Endothelial cell of umbilical vein (primary cell): ENCODE measurements at regions not wholly inside any gene's neighbourhood (a gene's known extent, or its start where the extent isn't known, plus 50 kb on each side); places are given as distances from the start of the nearest gene placed in this dataset.

Experiments used
- BruUV-seq: library from RNA; stranded (reverse); fragments of 400-500 nt; replicated peaks from 2 replicates; lab custom pipeline; 2021; lab: Mats Ljungman, UMichigan
- CTCF ChIA-PET: fragments of 300-600, 350-600 bp; sonication (Branson Sonifier 250); formaldehyde crosslinking; loops from one replicate; lab custom pipeline; 2021; ENCODE audit warnings: antibody characterized with exemption, inconsistent platforms; lab: Charles Lee
- POLR2A ChIA-PET: fragments of 300-600, 350-600 bp; sonication (Branson Sonifier 250); formaldehyde crosslinking; loops from one replicate; lab custom pipeline; 2021; ENCODE audit warnings: antibody characterized with exemption, inconsistent platforms; lab: Charles Lee
- DNase-seq: peaks from one replicate; pipeline ENCODE4 v3.0.0-alpha.2; 2011; ENCODE audit warnings: low read depth, low spot score
- FAIRE-seq: peaks from 2 replicates; lab custom pipeline; 2011; peaks lifted over from hg19 to GRCh38; lab: Jason Lieb, UNC
- H2AFZ ChIP-seq: 2 replicates; pipeline ENCODE4 v1.6.0; 2012; ENCODE audit warnings: low read depth, low read length, control low read depth, inconsistent platforms
- H3K27ac ChIP-seq: 2 replicates; pipeline ENCODE4 v1.5.1; 2011; ENCODE audit warnings: low read depth, mild to moderate bottlenecking, control low read depth, low read length, moderate library complexity; ENCODE audit not compliant: insufficient read depth
- H3K27me3 ChIP-seq, 2 experiments: 2 replicates each; pipeline versions ENCODE4 v1.6.0 to v1.6.1; 2011; ENCODE audit warnings: low read length in 2 of 2, mixed read lengths in 1 of 2; ENCODE audit not compliant: control insufficient read depth in 2 of 2, insufficient read depth in 2 of 2
- H3K36me3 ChIP-seq, 2 experiments: 2 replicates in 1 of 2; 3 replicates in 1 of 2; pipeline ENCODE4 v1.5.1; 2011; ENCODE audit warnings: low read length in 2 of 2, mild to moderate bottlenecking in 1 of 2, moderate library complexity in 1 of 2; ENCODE audit not compliant: control insufficient read depth in 2 of 2, insufficient read depth in 2 of 2; ENCODE audit errors: extremely low read depth in 1 of 2
- H3K4me1 ChIP-seq: 3 replicates; pipeline ENCODE4 v1.5.1; 2011; ENCODE audit warnings: mild to moderate bottlenecking, low read length; ENCODE audit not compliant: control insufficient read depth, insufficient read depth; ENCODE audit errors: extremely low read depth
- H3K4me2 ChIP-seq: 2 replicates; pipeline ENCODE4 v1.6.1; 2011; ENCODE audit warnings: low read length, control low read depth, mixed read lengths; ENCODE audit not compliant: insufficient read depth
- H3K4me3 ChIP-seq, 3 experiments: fragments of 200-600 bp in 1 of 3; sonication (generic), shearing (Covaris generic) in 1 of 3; replicated peaks in 1 of 3; 2 replicates each; pipeline ENCODE4 v1.5.1; 2011 to 2016; ENCODE audit warnings: control low read depth in 3 of 3, low read length in 3 of 3, mild to moderate bottlenecking in 2 of 3, inconsistent platforms in 1 of 3, low read depth in 1 of 3, moderate library complexity in 1 of 3; ENCODE audit not compliant: insufficient read depth in 1 of 3
- H3K79me2 ChIP-seq: 2 replicates; pipeline ENCODE4 v1.6.0; 2012; ENCODE audit warnings: low read length, inconsistent platforms; ENCODE audit not compliant: control insufficient read depth, insufficient read depth
- H3K9ac ChIP-seq: replicated peaks from 2 replicates; pipeline ENCODE3; 2011; ENCODE audit warnings: low read length, control low read depth; ENCODE audit not compliant: insufficient read depth; ENCODE audit errors: extremely low read depth
- H3K9me1 ChIP-seq: replicated peaks from 3 replicates; pipeline ENCODE4 v1.6.0; 2011; ENCODE audit warnings: mild to moderate bottlenecking, low read length; ENCODE audit not compliant: control insufficient read depth, insufficient read depth; ENCODE audit errors: extremely low read depth
- H3K9me3 ChIP-seq: replicated peaks from 2 replicates; pipeline ENCODE4 v1.5.1; 2012; ENCODE audit warnings: low read length, inconsistent platforms; ENCODE audit not compliant: control insufficient read depth, insufficient read depth
- H4K20me1 ChIP-seq: replicated peaks from 2 replicates; pipeline ENCODE3; 2011; ENCODE audit warnings: mild to moderate bottlenecking, low read length; ENCODE audit not compliant: control insufficient read depth, insufficient read depth; ENCODE audit errors: extremely low read depth
- CTCF ChIP-seq, 2 donors: IDR thresholded peaks; 1 replicate in 1 of 2; 2 replicates in 1 of 2; pipeline ENCODE4 v1.5.1; 2011; ENCODE audit warnings: low read length in 2 of 2, mild to moderate bottlenecking in 2 of 2, moderate library complexity in 2 of 2, control low read depth in 1 of 2, inconsistent platforms in 1 of 2, low read depth in 1 of 2; ENCODE audit not compliant: insufficient read depth in 1 of 2; ENCODE audit errors: extremely low read depth in 1 of 2
- JUN ChIP-seq: IDR thresholded peaks from 2 replicates; pipeline ENCODE4 v1.6.1; 2011; ENCODE audit warnings: borderline replicate concordance, low read depth; ENCODE audit not compliant: insufficient read length, insufficient read depth
- POLR2AphosphoS5 ChIP-seq: IDR thresholded peaks from 2 replicates; pipeline ENCODE4 v1.6.1; 2012; ENCODE audit warnings: low read depth, mild to moderate bottlenecking, control low read depth, low read length, moderate library complexity; ENCODE audit not compliant: insufficient read depth
- dilution Hi-C: fragments of 300-500 bp; cut with MboI; formaldehyde crosslinking; loops from one replicate; pipeline ENCODE4 v1.15.0; 2019; ENCODE audit warnings: low sequenced_read_pairs; ENCODE audit not compliant: extremely low pct_ligation_motif_present
- intact Hi-C: fragments of 100-400 bp; cut with micrococcal nuclease; formaldehyde crosslinking; loops from one replicate; pipeline ENCODE4 v1.10.0; 2022

- CTCF ChIA-PET: no interaction called here
- H3K4me3 ChIP-seq: no peak overlapping the region
- BruUV-seq: no TSS peak
- no peak for TF ChIP-seq POLR2AphosphoS5
- no peak for TF ChIP-seq JUN
- intact Hi-C loops (no loop called here), dilution Hi-C loops (no loop called here)
- H3K79me2 ChIP-seq: no peaks in the 10 kb centered on the region
- no peaks in the 10 kb centered on the region for H3K9me3 ChIP-seq
- FAIRE-seq (no peak), DNase-seq (no peak)
- H3K4me2 ChIP-seq: no peak overlapping the region
- H3K4me1 ChIP-seq: no peaks in the 10 kb centered on the region
- POLR2A ChIA-PET: no interaction called here
- H2AFZ ChIP-seq: no peak overlapping the region
- no peaks in the 10 kb centered on the region for H3K9me1 ChIP-seq
- no peaks in the 10 kb centered on the region for H4K20me1 ChIP-seq
- H3K9ac ChIP-seq: no peak overlapping the region
- H3K27ac ChIP-seq: no peak overlapping the region
- no peaks in the 10 kb centered on the region for H3K36me3 ChIP-seq
- H3K27me3 ChIP-seq: no peaks in the 10 kb centered on the region
Observed at GRCh38 chr11:135022454-135022853, 610.4 kb upstream of the B3GAT1 start.

GRCh38 chr11:135019899-135020298, 607.9 kb upstream of the B3GAT1 start:
- TF ChIP-seq CTCF (IDR thresholded peaks at IDR 0.05; ENCODE audit: extremely low read depth in 1 of 2, insufficient read depth in 1 of 2, low read depth in 1 of 2, low read length in 2 of 2): no peak
- no peaks in the 10 kb centered on the region for H3K9me1 ChIP-seq
- H3K4me3 ChIP-seq: no peak overlapping the region
- no peak for DNase-seq
- H4K20me1 ChIP-seq: no peaks in the 10 kb centered on the region
- H3K27ac ChIP-seq: no peak overlapping the region
- no peaks in the 10 kb centered on the region for H3K36me3 ChIP-seq
- no peaks in the 10 kb centered on the region for H3K4me1 ChIP-seq
- H2AFZ ChIP-seq: no peak overlapping the region
- H3K27me3 ChIP-seq: no peaks in the 10 kb centered on the region
- ChIA-PET POLR2A (no interaction called here), CTCF (no interaction called here)
- H3K4me2 ChIP-seq: no peak overlapping the region
- intact Hi-C loops (no loop called here), dilution Hi-C loops (no loop called here)
- FAIRE-seq: no peak
- no peaks in the 10 kb centered on the region for H3K9me3 ChIP-seq
- H3K9ac ChIP-seq: no peak overlapping the region
- no TSS peak for BruUV-seq
- H3K79me2 ChIP-seq: no peaks in the 10 kb centered on the region
